Putamen (tissue), 1 donor: ENCODE measurements at regions not wholly inside any gene's neighbourhood (a gene's known extent, or its start where the extent isn't known, plus 50 kb on each side); places are given as distances from the start of the nearest gene placed in this dataset.

ENCODE experiments used
- DNase-seq: peaks from one replicate; pipeline ENCODE4 v3.0.0-alpha.2; 2016; ENCODE audit warnings: low spot score

- DNase-seq = no peak
Observed at GRCh38 chr10:10956681-10957542, 60.8 kb upstream of the CELF2 start.

GRCh38 chr10:10958041-10958440, 59.6 kb upstream of the CELF2 start:
- DNase-seq = no peak

GRCh38 chr10:10959666-10960065, 58.0 kb upstream of the CELF2 start:
- no peak for DNase-seq

- no peak for DNase-seq
Observed at GRCh38 chr10:10960534-10960933, 57.1 kb upstream of the CELF2 start.

- DNase-seq = no peak
Observed at GRCh38 chr10:10961072-10961471, 56.6 kb upstream of the CELF2 start.

- DNase-seq = no peak
Observed at GRCh38 chr10:10967029-10967428, 50.6 kb upstream of the CELF2 start.

GRCh38 chr10:10967581-10968256, 50.0 kb upstream of the CELF2 start:
- no peak for DNase-seq
